H9 (cell line): ENCODE measurements at regions not wholly inside any gene's neighbourhood (a gene's known extent, or its start where the extent isn't known, plus 50 kb on each side); places are given as distances from the start of the nearest gene placed in this dataset.

ENCODE experiments used
- DNase-seq: peaks from one replicate; pipeline ENCODE4 v3.0.0-alpha.2; 2017
- H2AFZ ChIP-seq: one replicate; pipeline ENCODE4 v1.6.1; 2013; ENCODE audit warnings: mild to moderate bottlenecking, low read length, control low read depth, moderate library complexity
- H2AK5ac ChIP-seq: 2 replicates; pipeline ENCODE4 v1.6.1; 2013; ENCODE audit warnings: low read length, control low read depth, mixed read lengths; ENCODE audit not compliant: insufficient read length
- H2BK120ac ChIP-seq: one replicate; pipeline ENCODE4 v1.6.1; 2013; ENCODE audit warnings: low read depth, mild to moderate bottlenecking, low read length, control low read depth, inconsistent platforms; ENCODE audit not compliant: poor library complexity, severe bottlenecking
- H2BK12ac ChIP-seq: 2 replicates; pipeline ENCODE4 v1.6.1; 2013; ENCODE audit warnings: low read length, control low read depth, mixed read lengths, low read depth; ENCODE audit not compliant: insufficient read length
- H2BK15ac ChIP-seq: 2 replicates; pipeline ENCODE4 v1.6.1; 2013; ENCODE audit warnings: low read depth, low read length, control low read depth
- H2BK20ac ChIP-seq: one replicate; pipeline ENCODE4 v1.6.1; 2013; ENCODE audit warnings: low read depth, mild to moderate bottlenecking, low read length, control low read depth, inconsistent platforms; ENCODE audit not compliant: poor library complexity, severe bottlenecking
- H2BK5ac ChIP-seq: 2 replicates; pipeline ENCODE4 v1.6.1; 2013; ENCODE audit warnings: low read length, control low read depth, mixed read lengths; ENCODE audit not compliant: insufficient read length
- H3K14ac ChIP-seq: 2 replicates; pipeline ENCODE4 v1.6.1; 2013; ENCODE audit warnings: low read length, control low read depth; ENCODE audit not compliant: insufficient read depth
- H3K18ac ChIP-seq: 2 replicates; pipeline ENCODE4 v1.6.1; 2013; ENCODE audit warnings: low read depth, mild to moderate bottlenecking, mixed read lengths, low read length, control low read depth; ENCODE audit not compliant: insufficient read length
- H3K23ac ChIP-seq: 2 replicates; pipeline ENCODE4 v1.6.1; 2013; ENCODE audit warnings: low read length, control low read depth, mixed read lengths, low read depth; ENCODE audit not compliant: insufficient read length
- H3K23me2 ChIP-seq: 2 replicates; pipeline ENCODE4 v1.6.1; 2013; ENCODE audit warnings: low read depth, mild to moderate bottlenecking, mixed read lengths, low read length, control low read depth; ENCODE audit not compliant: insufficient read length, poor library complexity, severe bottlenecking
- H3K27ac ChIP-seq: 2 replicates; pipeline ENCODE4 v1.5.1; 2013; ENCODE audit warnings: low read length, control low read depth, mixed read lengths, low read depth; ENCODE audit not compliant: insufficient read length
- H3K27me3 ChIP-seq: 2 replicates; pipeline ENCODE4 v1.6.1; 2013; ENCODE audit warnings: low read length, control low read depth, inconsistent platforms; ENCODE audit not compliant: insufficient read depth
- H3K4ac ChIP-seq: 2 replicates; pipeline ENCODE4 v1.6.1; 2013; ENCODE audit warnings: low read depth, mild to moderate bottlenecking, control low read depth, inconsistent platforms, low read length, moderate library complexity
- H3K4me1 ChIP-seq: 2 replicates; pipeline ENCODE4 v1.6.1; 2013; ENCODE audit warnings: low read length, control low read depth, inconsistent platforms; ENCODE audit not compliant: insufficient read depth
- H3K4me2 ChIP-seq: 2 replicates; pipeline ENCODE4 v1.6.1; 2013; ENCODE audit warnings: low read length, control low read depth, mixed read lengths; ENCODE audit not compliant: insufficient read length, insufficient read depth
- H3K56ac ChIP-seq: 2 replicates; pipeline ENCODE4 v1.6.1; 2013; ENCODE audit warnings: low read depth, mild to moderate bottlenecking, mixed read lengths, low read length, control low read depth; ENCODE audit not compliant: insufficient read length
- H3K79me1 ChIP-seq: 2 replicates; pipeline ENCODE4 v1.6.1; 2013; ENCODE audit warnings: low read depth, mild to moderate bottlenecking, moderate library complexity, low read length, control low read depth, inconsistent platforms; ENCODE audit not compliant: insufficient read depth, poor library complexity, severe bottlenecking
- H3K79me2 ChIP-seq: 2 replicates; pipeline ENCODE4 v1.6.1; 2013; ENCODE audit warnings: low read length, control low read depth, inconsistent platforms; ENCODE audit not compliant: insufficient read depth
- H3K9ac ChIP-seq: 2 replicates; pipeline ENCODE4 v1.6.1; 2013; ENCODE audit warnings: low read length, control low read depth, mixed read lengths; ENCODE audit not compliant: insufficient read length; ENCODE audit errors: extremely low read depth
- H3K9me3 ChIP-seq: one replicate; pipeline ENCODE4 v1.6.1; 2013; ENCODE audit warnings: low read depth, low read length, inconsistent platforms; ENCODE audit not compliant: control insufficient read depth
- H3T11ph ChIP-seq: one replicate; pipeline ENCODE4 v1.6.1; 2013; ENCODE audit warnings: mild to moderate bottlenecking, low read length, control low read depth, inconsistent platforms
- H4K20me1 ChIP-seq: one replicate; pipeline ENCODE4 v1.6.1; 2013; ENCODE audit not compliant: control insufficient read depth, insufficient read length, insufficient read depth
- H4K5ac ChIP-seq: 2 replicates; pipeline ENCODE4 v1.6.1; 2013; ENCODE audit warnings: low read depth, mild to moderate bottlenecking, mixed read lengths, low read length, control low read depth; ENCODE audit not compliant: insufficient read length
- H4K8ac ChIP-seq: replicated peaks from 2 replicates; pipeline ENCODE4 v1.6.1; 2013; ENCODE audit warnings: low read length, control low read depth, mixed read lengths, low read depth; ENCODE audit not compliant: insufficient read length
- H4K91ac ChIP-seq: 2 replicates; pipeline ENCODE4 v1.6.1; 2013; ENCODE audit warnings: low read depth, mild to moderate bottlenecking, moderate library complexity, mixed read lengths, low read length, control low read depth; ENCODE audit not compliant: insufficient read length
- H3K27ac Mint-ChIP-seq, 3 experiments: 2 replicates in 2 of 3; 3 replicates in 1 of 3; pipeline ENCODE4 v1.8.0; 2020 to 2021; ENCODE audit warnings: mixed read lengths in 3 of 3, mild to moderate bottlenecking in 1 of 3, moderate library complexity in 1 of 3
- H3K27me3 Mint-ChIP-seq: 2 replicates; pipeline ENCODE4 v1.8.0; 2021; ENCODE audit warnings: low read depth, mild to moderate bottlenecking, moderate library complexity, mixed read lengths
- H3K36me3 Mint-ChIP-seq, 3 experiments: 2 replicates in 2 of 3; 3 replicates in 1 of 3; pipeline ENCODE4 v1.8.0; 2020 to 2021; ENCODE audit warnings: low read depth in 3 of 3, mixed read lengths in 3 of 3; ENCODE audit not compliant: insufficient read depth in 1 of 3
- H3K4me1 Mint-ChIP-seq, 2 experiments: 2 replicates each; pipeline ENCODE4 v1.8.0; 2020; ENCODE audit warnings: mixed read lengths in 2 of 2
- H3K4me3 Mint-ChIP-seq, 2 experiments: 2 replicates in 1 of 2; 3 replicates in 1 of 2; pipeline ENCODE4 v1.8.0; 2020 to 2021; ENCODE audit warnings: mild to moderate bottlenecking in 2 of 2, mixed read lengths in 2 of 2, moderate library complexity in 1 of 2
- H3K9me3 Mint-ChIP-seq, 2 experiments: 2 replicates in 1 of 2; 3 replicates in 1 of 2; pipeline ENCODE4 v1.8.0; 2020; ENCODE audit warnings: mild to moderate bottlenecking in 2 of 2, mixed read lengths in 2 of 2, moderate library complexity in 1 of 2
- CTCF ChIP-seq: fragments of 200-600 bp; sonication (generic); conservative IDR thresholded peaks from 3 replicates; pipeline ENCODE4 v1.8.0; 2021; ENCODE audit warnings: antibody characterized with exemption, mild to moderate bottlenecking
- WGBS: extraction: QIAGEN DNeasy Blood & Tissue Kit; methylation state at CpG from one replicate; pipeline ENCODE4 v1.1.7; 2013; ENCODE audit warnings: missing lambda C conversion rate, low lambda C conversion rate, mixed read lengths; ENCODE audit not compliant: insufficient read length; ENCODE audit errors: extremely low coverage; 5-methylcytosine and 5-hydroxymethylcytosine counted together

DNA sequence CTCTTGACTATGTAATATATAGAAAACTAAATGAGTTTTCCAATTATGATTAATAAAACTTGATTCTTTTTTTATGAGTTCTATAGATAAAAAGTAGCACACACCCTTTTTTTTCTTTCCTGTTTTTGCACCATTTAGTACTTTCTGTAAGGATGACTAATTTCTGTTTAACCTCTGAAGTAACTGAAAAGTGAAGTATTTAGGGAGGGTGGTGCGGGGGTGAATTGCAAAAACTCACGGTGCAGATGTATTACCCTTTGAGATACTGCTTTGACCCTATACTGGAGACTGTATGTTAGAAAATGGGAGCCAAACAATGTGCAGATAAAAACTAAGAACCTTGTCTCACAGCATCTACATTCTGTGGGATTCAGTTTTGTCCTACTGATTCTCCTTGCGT lies 471.6 kb downstream of the DTHD1 start:
- WGBS = no CpG with 5 or more reads among the region's 3 CpGs
- Histone ChIP-seq H3K56ac (no peak overlapping the region), H3T11ph (no peak overlapping the region), H2BK20ac (no peak overlapping the region), H2AFZ (no peak overlapping the region), H4K8ac (no peak overlapping the region), H3K4ac (no peak overlapping the region), H3K9ac (no peak overlapping the region), H3K27me3 (0 out of 2 replicates have a peak, but pooled peaks cover 2% of the 10 kb centered on the region), H4K5ac (no peak overlapping the region), H3K23ac (no peak overlapping the region), H4K91ac (no peak overlapping the region), H2BK120ac (no peak overlapping the region), H2BK12ac (no peak overlapping the region), H2BK5ac (no peak overlapping the region), H2BK15ac (no peak overlapping the region), H4K20me1 (no peaks in the 10 kb centered on the region), H3K23me2 (no peaks in the 10 kb centered on the region), H3K18ac (no peak overlapping the region), H3K4me1 (peaks cover 9% of the 10 kb centered on the region), H3K27ac (no peak overlapping the region), H3K79me2 (no peaks in the 10 kb centered on the region), H3K4me2 (no peak overlapping the region), H3K79me1 (no peaks in the 10 kb centered on the region), H2AK5ac (no peak overlapping the region), H3K9me3 (no peaks in the 10 kb centered on the region), H3K14ac (no peak overlapping the region)
- H3K27ac Mint-ChIP-seq = no peak overlapping the region
- H3K9me3 Mint-ChIP-seq = no peaks in the 10 kb centered on the region; a peak in 1 of 5 replicates
- DNase-seq = no peak
- peaks cover 16 to 24% of the 10 kb centered on the region in 2 experiments for H3K4me1 Mint-ChIP-seq
- H3K4me3 Mint-ChIP-seq = no peak overlapping the region
- no peak for TF ChIP-seq CTCF
- H3K36me3 Mint-ChIP-seq = no peaks in the 10 kb centered on the region; a peak in 3 of 7 replicates
- H3K27me3 Mint-ChIP-seq = no peaks in the 10 kb centered on the region
